H1 (cell line): ENCODE measurements at regions not wholly inside any gene's neighbourhood (a gene's known extent, or its start where the extent isn't known, plus 50 kb on each side); places are given as distances from the start of the nearest gene placed in this dataset.

ENCODE experiments used
- KDM4A ChIP-seq: IDR thresholded peaks from one replicate; pipeline ENCODE4 v1.7.1; 2012; ENCODE audit warnings: low read depth, mild to moderate bottlenecking, moderate library complexity, low read length, inconsistent platforms; ENCODE audit not compliant: severe bottlenecking
- SIN3A ChIP-seq, 2 experiments: IDR thresholded peaks in 1 of 2; conservative IDR thresholded peaks in 1 of 2; 2 replicates each; pipeline ENCODE4 v1.6.1; 2011 to 2012; ENCODE audit warnings: low read length in 2 of 2, improper control_type of control experiment in 1 of 2, low read depth in 1 of 2, mild to moderate bottlenecking in 1 of 2
- TAF1 ChIP-seq: IDR thresholded peaks from 2 replicates; pipeline ENCODE4 v1.6.1; 2011; ENCODE audit warnings: mild to moderate bottlenecking, low read depth, low read length
- TCF12 ChIP-seq: IDR thresholded peaks from 2 replicates; pipeline ENCODE4 v1.6.1; 2011; ENCODE audit warnings: low read depth, mild to moderate bottlenecking, low read length
- TF ChIP-seq, protein P1 (sequence below): fragments of 300-600 bp; sonication (generic); IDR thresholded peaks from 2 replicates; pipeline ENCODE4 v1.7.1; 2012; ENCODE audit warnings: low read length, moderate library complexity, mild to moderate bottlenecking, inconsistent platforms; ENCODE audit not compliant: insufficient replicate concordance
- TF ChIP-seq, protein P2 (sequence below): IDR thresholded peaks from 2 replicates; pipeline ENCODE4 v1.6.1; 2011; ENCODE audit warnings: low read length, improper control_type of control experiment

- TF ChIP-seq, protein P1, sequence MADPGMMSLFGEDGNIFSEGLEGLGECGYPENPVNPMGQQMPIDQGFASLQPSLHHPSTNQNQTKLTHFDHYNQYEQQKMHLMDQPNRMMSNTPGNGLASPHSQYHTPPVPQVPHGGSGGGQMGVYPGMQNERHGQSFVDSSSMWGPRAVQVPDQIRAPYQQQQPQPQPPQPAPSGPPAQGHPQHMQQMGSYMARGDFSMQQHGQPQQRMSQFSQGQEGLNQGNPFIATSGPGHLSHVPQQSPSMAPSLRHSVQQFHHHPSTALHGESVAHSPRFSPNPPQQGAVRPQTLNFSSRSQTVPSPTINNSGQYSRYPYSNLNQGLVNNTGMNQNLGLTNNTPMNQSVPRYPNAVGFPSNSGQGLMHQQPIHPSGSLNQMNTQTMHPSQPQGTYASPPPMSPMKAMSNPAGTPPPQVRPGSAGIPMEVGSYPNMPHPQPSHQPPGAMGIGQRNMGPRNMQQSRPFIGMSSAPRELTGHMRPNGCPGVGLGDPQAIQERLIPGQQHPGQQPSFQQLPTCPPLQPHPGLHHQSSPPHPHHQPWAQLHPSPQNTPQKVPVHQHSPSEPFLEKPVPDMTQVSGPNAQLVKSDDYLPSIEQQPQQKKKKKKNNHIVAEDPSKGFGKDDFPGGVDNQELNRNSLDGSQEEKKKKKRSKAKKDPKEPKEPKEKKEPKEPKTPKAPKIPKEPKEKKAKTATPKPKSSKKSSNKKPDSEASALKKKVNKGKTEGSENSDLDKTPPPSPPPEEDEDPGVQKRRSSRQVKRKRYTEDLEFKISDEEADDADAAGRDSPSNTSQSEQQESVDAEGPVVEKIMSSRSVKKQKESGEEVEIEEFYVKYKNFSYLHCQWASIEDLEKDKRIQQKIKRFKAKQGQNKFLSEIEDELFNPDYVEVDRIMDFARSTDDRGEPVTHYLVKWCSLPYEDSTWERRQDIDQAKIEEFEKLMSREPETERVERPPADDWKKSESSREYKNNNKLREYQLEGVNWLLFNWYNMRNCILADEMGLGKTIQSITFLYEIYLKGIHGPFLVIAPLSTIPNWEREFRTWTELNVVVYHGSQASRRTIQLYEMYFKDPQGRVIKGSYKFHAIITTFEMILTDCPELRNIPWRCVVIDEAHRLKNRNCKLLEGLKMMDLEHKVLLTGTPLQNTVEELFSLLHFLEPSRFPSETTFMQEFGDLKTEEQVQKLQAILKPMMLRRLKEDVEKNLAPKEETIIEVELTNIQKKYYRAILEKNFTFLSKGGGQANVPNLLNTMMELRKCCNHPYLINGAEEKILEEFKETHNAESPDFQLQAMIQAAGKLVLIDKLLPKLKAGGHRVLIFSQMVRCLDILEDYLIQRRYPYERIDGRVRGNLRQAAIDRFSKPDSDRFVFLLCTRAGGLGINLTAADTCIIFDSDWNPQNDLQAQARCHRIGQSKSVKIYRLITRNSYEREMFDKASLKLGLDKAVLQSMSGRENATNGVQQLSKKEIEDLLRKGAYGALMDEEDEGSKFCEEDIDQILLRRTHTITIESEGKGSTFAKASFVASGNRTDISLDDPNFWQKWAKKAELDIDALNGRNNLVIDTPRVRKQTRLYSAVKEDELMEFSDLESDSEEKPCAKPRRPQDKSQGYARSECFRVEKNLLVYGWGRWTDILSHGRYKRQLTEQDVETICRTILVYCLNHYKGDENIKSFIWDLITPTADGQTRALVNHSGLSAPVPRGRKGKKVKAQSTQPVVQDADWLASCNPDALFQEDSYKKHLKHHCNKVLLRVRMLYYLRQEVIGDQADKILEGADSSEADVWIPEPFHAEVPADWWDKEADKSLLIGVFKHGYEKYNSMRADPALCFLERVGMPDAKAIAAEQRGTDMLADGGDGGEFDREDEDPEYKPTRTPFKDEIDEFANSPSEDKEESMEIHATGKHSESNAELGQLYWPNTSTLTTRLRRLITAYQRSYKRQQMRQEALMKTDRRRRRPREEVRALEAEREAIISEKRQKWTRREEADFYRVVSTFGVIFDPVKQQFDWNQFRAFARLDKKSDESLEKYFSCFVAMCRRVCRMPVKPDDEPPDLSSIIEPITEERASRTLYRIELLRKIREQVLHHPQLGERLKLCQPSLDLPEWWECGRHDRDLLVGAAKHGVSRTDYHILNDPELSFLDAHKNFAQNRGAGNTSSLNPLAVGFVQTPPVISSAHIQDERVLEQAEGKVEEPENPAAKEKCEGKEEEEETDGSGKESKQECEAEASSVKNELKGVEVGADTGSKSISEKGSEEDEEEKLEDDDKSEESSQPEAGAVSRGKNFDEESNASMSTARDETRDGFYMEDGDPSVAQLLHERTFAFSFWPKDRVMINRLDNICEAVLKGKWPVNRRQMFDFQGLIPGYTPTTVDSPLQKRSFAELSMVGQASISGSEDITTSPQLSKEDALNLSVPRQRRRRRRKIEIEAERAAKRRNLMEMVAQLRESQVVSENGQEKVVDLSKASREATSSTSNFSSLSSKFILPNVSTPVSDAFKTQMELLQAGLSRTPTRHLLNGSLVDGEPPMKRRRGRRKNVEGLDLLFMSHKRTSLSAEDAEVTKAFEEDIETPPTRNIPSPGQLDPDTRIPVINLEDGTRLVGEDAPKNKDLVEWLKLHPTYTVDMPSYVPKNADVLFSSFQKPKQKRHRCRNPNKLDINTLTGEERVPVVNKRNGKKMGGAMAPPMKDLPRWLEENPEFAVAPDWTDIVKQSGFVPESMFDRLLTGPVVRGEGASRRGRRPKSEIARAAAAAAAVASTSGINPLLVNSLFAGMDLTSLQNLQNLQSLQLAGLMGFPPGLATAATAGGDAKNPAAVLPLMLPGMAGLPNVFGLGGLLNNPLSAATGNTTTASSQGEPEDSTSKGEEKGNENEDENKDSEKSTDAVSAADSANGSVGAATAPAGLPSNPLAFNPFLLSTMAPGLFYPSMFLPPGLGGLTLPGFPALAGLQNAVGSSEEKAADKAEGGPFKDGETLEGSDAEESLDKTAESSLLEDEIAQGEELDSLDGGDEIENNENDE, result no peak
- TF ChIP-seq SIN3A (conservative IDR thresholded peaks at IDR 0.05 in 1 of 2, IDR thresholded peaks at IDR 0.05 in 1 of 2; ENCODE audit: low read depth in 1 of 2, low read length in 2 of 2) (no peak), KDM4A (no peak), TAF1 (no peak), TCF12 (no peak)
- TF ChIP-seq, protein P2, sequence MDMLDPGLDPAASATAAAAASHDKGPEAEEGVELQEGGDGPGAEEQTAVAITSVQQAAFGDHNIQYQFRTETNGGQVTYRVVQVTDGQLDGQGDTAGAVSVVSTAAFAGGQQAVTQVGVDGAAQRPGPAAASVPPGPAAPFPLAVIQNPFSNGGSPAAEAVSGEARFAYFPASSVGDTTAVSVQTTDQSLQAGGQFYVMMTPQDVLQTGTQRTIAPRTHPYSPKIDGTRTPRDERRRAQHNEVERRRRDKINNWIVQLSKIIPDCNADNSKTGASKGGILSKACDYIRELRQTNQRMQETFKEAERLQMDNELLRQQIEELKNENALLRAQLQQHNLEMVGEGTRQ, result no peak
Observed at GRCh38 chr4:10342866-10343265, 114.4 kb downstream of the ZNF518B start (continued).
